Loucy (cell line): ENCODE measurements at regions not wholly inside any gene's neighbourhood (a gene's known extent, or its start where the extent isn't known, plus 50 kb on each side); places are given as distances from the start of the nearest gene placed in this dataset.

Experiments used
- H2AFZ ChIP-seq: fragments of 200-600 bp; sonication (generic); 2 replicates; pipeline ENCODE4 v1.6.0; 2016; ENCODE audit warnings: antibody characterized with exemption, mild to moderate bottlenecking, low read length, moderate library complexity
- H3F3A ChIP-seq: fragments of 200-600 bp; 2 replicates; pipeline ENCODE4 v1.6.0; 2016; ENCODE audit warnings: antibody characterized with exemption, low read depth, mild to moderate bottlenecking
- H3K27me3 ChIP-seq: fragments of 200-600 bp; sonication (generic); 2 replicates; pipeline ENCODE4 v1.6.1; 2014; ENCODE audit warnings: low read length, mild to moderate bottlenecking; ENCODE audit not compliant: insufficient read depth, poor library complexity, severe bottlenecking
- H3K36me3 ChIP-seq: fragments of 200-600 bp; sonication (generic); 2 replicates; pipeline ENCODE4 v1.6.1; 2016; ENCODE audit warnings: low read length; ENCODE audit not compliant: insufficient read depth
- H3K4me1 ChIP-seq: fragments of 200-600 bp; sonication (generic); 2 replicates; pipeline ENCODE4 v1.5.1; 2014; ENCODE audit warnings: low read length, mild to moderate bottlenecking; ENCODE audit not compliant: insufficient read depth, poor library complexity, severe bottlenecking
- H3K4me2 ChIP-seq: fragments of 200-600 bp; sonication (generic); 2 replicates; pipeline ENCODE4 v1.6.0; 2014; ENCODE audit warnings: antibody characterized with exemption, low read length, low read depth, mild to moderate bottlenecking; ENCODE audit not compliant: poor library complexity, severe bottlenecking
- H3K4me3 ChIP-seq: fragments of 200-600 bp; sonication (generic); 2 replicates; pipeline ENCODE4 v1.5.1; 2014; ENCODE audit warnings: low read length, mild to moderate bottlenecking, mixed read lengths; ENCODE audit not compliant: poor library complexity, severe bottlenecking
- H3K79me2 ChIP-seq: fragments of 200-600 bp; sonication (generic); 2 replicates; pipeline ENCODE4 v1.6.1; 2014; ENCODE audit warnings: low read length; ENCODE audit not compliant: insufficient read depth
- H3K9ac ChIP-seq: fragments of 200-600 bp; sonication (generic); 2 replicates; pipeline ENCODE4 v1.6.0; 2014; ENCODE audit warnings: mild to moderate bottlenecking, low read depth, low read length, moderate library complexity; ENCODE audit not compliant: poor library complexity, severe bottlenecking
- H3K9me2 ChIP-seq: fragments of 200-600 bp; sonication (generic); replicated peaks from 2 replicates; pipeline ENCODE4 v1.6.1; 2016; ENCODE audit warnings: low read depth, low read length, mixed read lengths
- H3K9me3 ChIP-seq: fragments of 200-600 bp; sonication (generic); 2 replicates; pipeline ENCODE4 v1.6.1; 2014; ENCODE audit warnings: mild to moderate bottlenecking, antibody characterized with exemption, low read length, low read depth; ENCODE audit not compliant: insufficient read depth
- H4K20me1 ChIP-seq: fragments of 200-600 bp; sonication (generic); 2 replicates; pipeline ENCODE4 v1.6.0; 2014; ENCODE audit warnings: antibody characterized with exemption, low read length, mild to moderate bottlenecking; ENCODE audit not compliant: insufficient read depth, poor library complexity, severe bottlenecking
- CTCF ChIP-seq: fragments of 200-600 bp; sonication (generic); conservative IDR thresholded peaks from 2 replicates; pipeline ENCODE4 v1.5.1; 2014; ENCODE audit warnings: mild to moderate bottlenecking, antibody characterized with exemption, low read length
- EZH2phosphoT487 ChIP-seq: fragments of 200-600 bp; IDR thresholded peaks from 2 replicates; pipeline ENCODE4 v1.6.1; 2018; ENCODE audit warnings: antibody characterized with exemption, mild to moderate bottlenecking, moderate library complexity, borderline replicate concordance

GRCh38 chrX:95218976-95219375, 1465.7 kb upstream of the DIAPH2 start:
- Histone ChIP-seq H3K9me3 (no peaks in the 10 kb centered on the region), H2AFZ (no peak overlapping the region), H3K4me1 (no peaks in the 10 kb centered on the region), H3K4me2 (no peak overlapping the region), H3K9ac (no peak overlapping the region), H3K27me3 (no peaks in the 10 kb centered on the region), H3K9me2 (no peaks in the 10 kb centered on the region), H3K79me2 (no peaks in the 10 kb centered on the region), H4K20me1 (no peaks in the 10 kb centered on the region), H3K36me3 (no peaks in the 10 kb centered on the region), H3F3A (no peaks in the 10 kb centered on the region), H3K4me3 (no peak overlapping the region)
- TF ChIP-seq EZH2phosphoT487 (no peak), CTCF (no peak)

GRCh38 chrX:95248386-95248785, 1436.3 kb upstream of the DIAPH2 start:
- no peak overlapping the region for H3K4me3 ChIP-seq
- H3K9me3 ChIP-seq = no peaks in the 10 kb centered on the region
- TF ChIP-seq CTCF = no peak
- TF ChIP-seq EZH2phosphoT487 = no peak
- H3K9me2 ChIP-seq = no peaks in the 10 kb centered on the region
- H4K20me1 ChIP-seq = no peaks in the 10 kb centered on the region
- H3K4me1 ChIP-seq = no peaks in the 10 kb centered on the region
- H3K36me3 ChIP-seq = no peaks in the 10 kb centered on the region
- H3F3A ChIP-seq = no peaks in the 10 kb centered on the region
- no peak overlapping the region for H2AFZ ChIP-seq
- no peaks in the 10 kb centered on the region for H3K27me3 ChIP-seq
- no peaks in the 10 kb centered on the region for H3K79me2 ChIP-seq
- H3K9ac ChIP-seq = no peak overlapping the region
- no peak overlapping the region for H3K4me2 ChIP-seq

GRCh38 chrX:95290455-95290854, 1394.2 kb upstream of the DIAPH2 start:
- TF ChIP-seq EZH2phosphoT487 = no peak
- no peak for TF ChIP-seq CTCF
- no peak overlapping the region for H3K9ac ChIP-seq
- H3F3A ChIP-seq = no peaks in the 10 kb centered on the region
- H3K4me2 ChIP-seq = no peak overlapping the region
- H3K9me3 ChIP-seq = no peaks in the 10 kb centered on the region
- no peak overlapping the region for H2AFZ ChIP-seq
- H3K79me2 ChIP-seq = no peaks in the 10 kb centered on the region
- no peak overlapping the region for H3K4me3 ChIP-seq
- H3K9me2 ChIP-seq = no peaks in the 10 kb centered on the region
- no peaks in the 10 kb centered on the region for H4K20me1 ChIP-seq
- H3K36me3 ChIP-seq = no peaks in the 10 kb centered on the region
- no peaks in the 10 kb centered on the region for H3K4me1 ChIP-seq
- no peaks in the 10 kb centered on the region for H3K27me3 ChIP-seq
